CD14-positive monocyte (primary cell): ENCODE measurements at regions not wholly inside any gene's neighbourhood (a gene's known extent, or its start where the extent isn't known, plus 50 kb on each side); places are given as distances from the start of the nearest gene placed in this dataset.

Experiments
- DNase-seq, 3 donors: peaks; one replicate each; pipeline ENCODE4 v3.0.0-alpha.2; 2011 to 2022
- H2AFZ ChIP-seq: 2 replicates; pipeline ENCODE4 v1.6.0; 2012; ENCODE audit warnings: mild to moderate bottlenecking, low read depth, low read length, inconsistent platforms; ENCODE audit not compliant: insufficient read depth, poor library complexity, severe bottlenecking
- H3K27ac ChIP-seq, 2 donors: 1 replicate in 1 of 2; 2 replicates in 1 of 2; pipeline ENCODE4 v1.5.1; 2012 to 2013; ENCODE audit warnings: low read length in 2 of 2, control low read depth in 1 of 2, inconsistent platforms in 1 of 2, low read depth in 1 of 2, mild to moderate bottlenecking in 1 of 2
- H3K27me3 ChIP-seq, 2 donors: one replicate each; pipeline versions ENCODE4 v1.6.0 to v1.6.1; 2011 to 2013; ENCODE audit warnings: low read length in 2 of 2; ENCODE audit not compliant: control insufficient read depth in 2 of 2, insufficient read depth in 2 of 2
- H3K36me3 ChIP-seq, 2 donors: replicated peaks in 1 of 2; 1 replicate in 1 of 2; 2 replicates in 1 of 2; pipeline versions ENCODE4 v1.5.1 to v1.6.1; 2012 to 2013; ENCODE audit warnings: low read length in 2 of 2, control low read depth in 1 of 2, inconsistent platforms in 1 of 2, mild to moderate bottlenecking in 1 of 2; ENCODE audit not compliant: insufficient read depth in 2 of 2, control insufficient read depth in 1 of 2
- H3K4me1 ChIP-seq, 2 donors: 1 replicate in 1 of 2; 2 replicates in 1 of 2; pipeline versions ENCODE4 v1.5.1 to v1.6.1; 2012 to 2013; ENCODE audit warnings: low read length in 2 of 2, control low read depth in 1 of 2, inconsistent platforms in 1 of 2, mild to moderate bottlenecking in 1 of 2, moderate library complexity in 1 of 2; ENCODE audit not compliant: insufficient read depth in 2 of 2, control insufficient read depth in 1 of 2
- H3K4me2 ChIP-seq: replicated peaks from 2 replicates; pipeline ENCODE3; 2012; ENCODE audit warnings: low read length, moderate library complexity, mild to moderate bottlenecking; ENCODE audit not compliant: poor library complexity, severe bottlenecking; ENCODE audit errors: extremely low read depth
- H3K4me3 ChIP-seq, 3 experiments: fragments of 200-600 bp in 1 of 3; sonication (generic) in 1 of 3; replicated peaks in 1 of 3; 1 replicate in 2 of 3; 2 replicates in 1 of 3; pipeline ENCODE4 v1.5.1; 2011 to 2013; ENCODE audit warnings: low read length in 3 of 3, mild to moderate bottlenecking in 3 of 3, control low read depth in 2 of 3, low read depth in 2 of 3, inconsistent platforms in 1 of 3, moderate library complexity in 1 of 3
- H3K79me2 ChIP-seq: 2 replicates; pipeline ENCODE4 v1.6.0; 2012; ENCODE audit warnings: mild to moderate bottlenecking, control low read depth, inconsistent platforms, low read length, moderate library complexity; ENCODE audit not compliant: insufficient read depth
- H3K9ac ChIP-seq: 2 replicates; pipeline ENCODE4 v1.6.0; 2017; ENCODE audit warnings: low read length, mild to moderate bottlenecking; ENCODE audit not compliant: insufficient read depth, poor library complexity, severe bottlenecking
- H3K9me3 ChIP-seq, 2 donors: replicated peaks in 1 of 2; 1 replicate in 1 of 2; 2 replicates in 1 of 2; pipeline versions ENCODE4 v1.5.1 to v1.6.1; 2012 to 2013; ENCODE audit warnings: low read length in 2 of 2, control low read depth in 1 of 2; ENCODE audit not compliant: control insufficient read depth in 1 of 2, insufficient read depth in 1 of 2
- H4K20me1 ChIP-seq: 2 replicates; pipeline ENCODE4 v1.6.0; 2012; ENCODE audit warnings: mild to moderate bottlenecking, low read length, control low read depth, moderate library complexity; ENCODE audit not compliant: insufficient read depth
- H3K27ac Mint-ChIP-seq, 7 donors: one replicate each; pipeline ENCODE4 v1.8.0; 2020; ENCODE audit warnings: mild to moderate bottlenecking in 7 of 7, mixed read lengths in 7 of 7, moderate library complexity in 6 of 7, inconsistent platforms in 2 of 7
- H3K27me3 Mint-ChIP-seq, 3 donors: one replicate each; pipeline ENCODE4 v1.8.0; 2021 to 2022; ENCODE audit warnings: low read depth in 3 of 3, mild to moderate bottlenecking in 3 of 3, mixed read lengths in 3 of 3, moderate library complexity in 3 of 3, inconsistent platforms in 1 of 3
- H3K36me3 Mint-ChIP-seq, 2 donors: one replicate each; pipeline ENCODE4 v1.8.0; 2020; ENCODE audit warnings: mixed read lengths in 2 of 2, inconsistent platforms in 1 of 2, mild to moderate bottlenecking in 1 of 2
- H3K4me1 Mint-ChIP-seq: one replicate; pipeline ENCODE4 v1.8.0; 2020; ENCODE audit warnings: mild to moderate bottlenecking, mixed read lengths
- H3K4me3 Mint-ChIP-seq, 2 donors: one replicate each; pipeline ENCODE4 v1.8.0; 2020; ENCODE audit warnings: mild to moderate bottlenecking in 2 of 2, mixed read lengths in 2 of 2, moderate library complexity in 1 of 2
- H3K9me3 Mint-ChIP-seq, 7 donors: one replicate each; pipeline ENCODE4 v1.8.0; 2020 to 2022; ENCODE audit warnings: mixed read lengths in 7 of 7, mild to moderate bottlenecking in 6 of 7, moderate library complexity in 6 of 7, inconsistent platforms in 2 of 7
- CTCF ChIP-seq: fragments of 200-600 bp; IDR thresholded peaks from one replicate; pipeline ENCODE4 v1.8.0; 2022; ENCODE audit warnings: antibody characterized with exemption, mild to moderate bottlenecking
- WGBS: methylation state at CpG from one replicate; pipeline ENCODE4 v1.1.5; 2013; ENCODE audit warnings: missing lambda C conversion rate; ENCODE audit not compliant: insufficient coverage; 5-methylcytosine and 5-hydroxymethylcytosine counted together
- intact Hi-C, 2 donors: fragments of 100-400 bp; cut with micrococcal nuclease; formaldehyde crosslinking; loops; one replicate each; pipeline versions ENCODE4 v1.15.0 to v1.15.1; 2023

DNA sequence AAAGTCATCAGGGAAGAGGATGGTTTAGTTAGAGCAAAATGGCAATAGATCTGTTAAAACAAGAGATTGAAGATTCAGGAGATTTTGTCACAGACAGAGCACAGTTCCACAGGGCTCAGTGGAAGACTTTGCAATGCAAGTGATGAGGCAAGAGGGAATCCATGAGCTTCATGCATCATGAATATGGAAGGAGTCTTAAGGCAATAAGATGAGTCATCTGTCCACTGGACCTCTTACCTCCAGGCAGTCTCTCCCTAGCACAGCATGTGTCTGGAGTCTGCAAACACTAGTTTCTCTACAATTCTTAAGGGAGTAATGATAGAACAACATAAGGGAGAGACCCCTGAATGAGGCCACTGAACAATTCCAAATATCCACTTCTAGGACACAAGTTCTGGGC, 245.7 kb downstream of the NXPE2 start:
- peaks cover 7 to 11% of the 10 kb centered on the region in 2 donors for H3K9me3 ChIP-seq
- no peak overlapping the region for H3K4me2 ChIP-seq
- no peaks in the 10 kb centered on the region for H3K27me3 ChIP-seq
- H2AFZ ChIP-seq, result no peak overlapping the region
- DNase-seq, result no peak
- H3K4me3 ChIP-seq, result no peak overlapping the region
- Mint-ChIP-seq H3K36me3 (no peaks in the 10 kb centered on the region), H3K27me3 (peaks cover 0 to 3% (median 0%) of the 10 kb centered on the region in 3 donors), H3K27ac (no peak overlapping the region), H3K4me1 (no peaks in the 10 kb centered on the region), H3K9me3 (peaks cover 5 to 14% (median 8%) of the 10 kb centered on the region in 7 donors), H3K4me3 (no peak overlapping the region)
- H3K36me3 ChIP-seq, result no peaks in the 10 kb centered on the region
- H3K79me2 ChIP-seq, result no peaks in the 10 kb centered on the region
- no peak overlapping the region for H3K27ac ChIP-seq
- H4K20me1 ChIP-seq, result no peaks in the 10 kb centered on the region
- no peak overlapping the region for H3K9ac ChIP-seq
- TF ChIP-seq CTCF, result no peak
- no peaks in the 10 kb centered on the region for H3K4me1 ChIP-seq
- intact Hi-C loops, result no loop called here

GRCh38 chr11:114925591-114925990, 247.3 kb downstream of the NXPE2 start:
- H3K79me2 ChIP-seq, result no peaks in the 10 kb centered on the region
- WGBS, result 64% methylated on average over 2 of the region's 2 CpGs
- intact Hi-C loops, result no loop called here
- no peaks in the 10 kb centered on the region for H3K27me3 ChIP-seq
- H3K9me3 ChIP-seq, result peaks cover 7 to 18% of the 10 kb centered on the region in 2 donors
- no peak overlapping the region for H3K9ac ChIP-seq
- H3K36me3 ChIP-seq, result no peaks in the 10 kb centered on the region
- Mint-ChIP-seq H3K4me3 (no peak overlapping the region), H3K4me1 (no peaks in the 10 kb centered on the region), H3K36me3 (no peaks in the 10 kb centered on the region), H3K27me3 (peaks cover 0 to 3% (median 0%) of the 10 kb centered on the region in 3 donors), H3K27ac (no peak overlapping the region), H3K9me3 (peaks cover 5 to 12% (median 10%) of the 10 kb centered on the region in 7 donors)
- no peaks in the 10 kb centered on the region for H4K20me1 ChIP-seq
- no peak overlapping the region for H3K4me3 ChIP-seq
- H3K27ac ChIP-seq, result no peak overlapping the region
- DNase-seq, result no peak
- no peak overlapping the region for H3K4me2 ChIP-seq
- H2AFZ ChIP-seq, result no peak overlapping the region
- TF ChIP-seq CTCF, result no peak
- H3K4me1 ChIP-seq, result no peaks in the 10 kb centered on the region
